A673 (cell line): ENCODE measurements at regions not wholly inside any gene's neighbourhood (a gene's known extent, or its start where the extent isn't known, plus 50 kb on each side); places are given as distances from the start of the nearest gene placed in this dataset.

Experiments used
- BruUV-seq: library from RNA; stranded (reverse); fragments of 400-500 nt; replicated peaks from 2 replicates; lab custom pipeline; 2021; lab: Mats Ljungman, UMichigan
- CTCF ChIA-PET: fragments of 300-600 bp; sonication (Branson Sonifier 250); formaldehyde crosslinking; loops from one replicate; lab custom pipeline; 2022; ENCODE audit warnings: antibody characterized with exemption; lab: Charles Lee
- POLR2A ChIA-PET: fragments of 300-600 bp; sonication (Branson Sonifier 250); formaldehyde crosslinking; loops from one replicate; lab custom pipeline; 2022; ENCODE audit warnings: antibody characterized with exemption; ENCODE audit not compliant: low non-redundant PET; lab: Charles Lee
- DNase-seq: peaks from one replicate; pipeline ENCODE4 v3.0.0-alpha.2; 2015; ENCODE audit warnings: low spot score
- H3K27ac ChIP-seq: fragments of 200-600 bp; sonication (generic); 2 replicates; pipeline ENCODE4 v1.5.1; 2016; ENCODE audit warnings: mixed run types, low read depth, mild to moderate bottlenecking, mixed read lengths, antibody characterized with exemption, low read length; ENCODE audit not compliant: poor library complexity, severe bottlenecking
- H3K27me3 ChIP-seq: fragments of 200-600 bp; sonication (generic); replicated peaks from 2 replicates; pipeline ENCODE4 v1.6.1; 2017; ENCODE audit warnings: mixed run types, low read depth, mild to moderate bottlenecking, mixed read lengths, antibody characterized with exemption, low read length; ENCODE audit not compliant: insufficient read depth, poor library complexity
- H3K36me3 ChIP-seq: fragments of 200-600 bp; sonication (generic); 2 replicates; pipeline ENCODE4 v1.6.1; 2016; ENCODE audit warnings: mixed run types, mild to moderate bottlenecking, mixed read lengths, antibody characterized with exemption, low read length; ENCODE audit not compliant: insufficient read depth, poor library complexity, severe bottlenecking
- H3K4me1 ChIP-seq: fragments of 200-600 bp; sonication (generic); 2 replicates; pipeline ENCODE4 v1.6.1; 2017; ENCODE audit warnings: mixed run types, mild to moderate bottlenecking, mixed read lengths, antibody characterized with exemption, low read length; ENCODE audit not compliant: insufficient read depth, poor library complexity, severe bottlenecking
- H3K4me3 ChIP-seq: fragments of 200-600 bp; sonication (generic); 2 replicates; pipeline ENCODE4 v1.5.1; 2016; ENCODE audit warnings: low read depth, mixed run types, mild to moderate bottlenecking, mixed read lengths, low read length; ENCODE audit not compliant: poor library complexity, severe bottlenecking
- H3K9me3 ChIP-seq: fragments of 200-600 bp; sonication (generic); 2 replicates; pipeline ENCODE4 v1.6.1; 2016; ENCODE audit warnings: mixed run types, low read depth, mild to moderate bottlenecking, mixed read lengths, antibody characterized with exemption, low read length; ENCODE audit not compliant: poor library complexity, severe bottlenecking
- EZH2 ChIP-seq: fragments of 200-600 bp; sonication (generic); IDR thresholded peaks from 2 replicates; pipeline ENCODE4 v1.6.1; 2017; ENCODE audit warnings: borderline replicate concordance, low read depth, mild to moderate bottlenecking, mixed read lengths, antibody characterized with exemption, low read length; ENCODE audit not compliant: poor library complexity, severe bottlenecking
- intact Hi-C: fragments of 100-400 bp; cut with micrococcal nuclease; formaldehyde crosslinking; loops from one replicate; pipeline ENCODE4 v1.10.0; 2022; ENCODE audit not compliant: unreplicated experiment
- TF ChIP-seq, protein P1 (sequence below): fragments of 300-800, 200-600 bp; sonication (generic); conservative IDR thresholded peaks from 2 replicates; pipeline ENCODE4 v1.5.1; 2017; ENCODE audit warnings: low read depth, mild to moderate bottlenecking, antibody characterized with exemption, low read length, moderate library complexity, mixed read lengths

DNA sequence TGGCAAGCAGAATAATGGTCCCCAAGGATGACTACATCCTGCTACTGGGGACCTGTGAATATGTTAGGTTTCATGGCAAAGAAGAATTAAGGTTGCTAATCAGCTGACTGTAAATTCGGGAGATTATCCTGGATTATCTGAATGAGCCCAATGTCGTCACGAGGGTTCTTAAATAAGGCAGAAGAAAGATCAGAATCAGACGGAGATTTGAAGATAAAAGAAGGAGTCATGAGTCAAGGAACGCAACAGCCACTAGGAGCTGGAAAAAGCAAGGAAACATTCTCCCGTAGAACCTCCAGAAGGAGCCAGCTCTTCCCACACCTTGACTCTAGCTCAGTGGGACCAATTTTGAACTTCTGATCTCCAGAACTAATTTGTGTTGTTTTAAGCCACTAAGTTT lies 82.9 kb upstream of the APBB1IP start:
- H3K36me3 ChIP-seq: no peaks in the 10 kb centered on the region
- TF ChIP-seq, protein P1, sequence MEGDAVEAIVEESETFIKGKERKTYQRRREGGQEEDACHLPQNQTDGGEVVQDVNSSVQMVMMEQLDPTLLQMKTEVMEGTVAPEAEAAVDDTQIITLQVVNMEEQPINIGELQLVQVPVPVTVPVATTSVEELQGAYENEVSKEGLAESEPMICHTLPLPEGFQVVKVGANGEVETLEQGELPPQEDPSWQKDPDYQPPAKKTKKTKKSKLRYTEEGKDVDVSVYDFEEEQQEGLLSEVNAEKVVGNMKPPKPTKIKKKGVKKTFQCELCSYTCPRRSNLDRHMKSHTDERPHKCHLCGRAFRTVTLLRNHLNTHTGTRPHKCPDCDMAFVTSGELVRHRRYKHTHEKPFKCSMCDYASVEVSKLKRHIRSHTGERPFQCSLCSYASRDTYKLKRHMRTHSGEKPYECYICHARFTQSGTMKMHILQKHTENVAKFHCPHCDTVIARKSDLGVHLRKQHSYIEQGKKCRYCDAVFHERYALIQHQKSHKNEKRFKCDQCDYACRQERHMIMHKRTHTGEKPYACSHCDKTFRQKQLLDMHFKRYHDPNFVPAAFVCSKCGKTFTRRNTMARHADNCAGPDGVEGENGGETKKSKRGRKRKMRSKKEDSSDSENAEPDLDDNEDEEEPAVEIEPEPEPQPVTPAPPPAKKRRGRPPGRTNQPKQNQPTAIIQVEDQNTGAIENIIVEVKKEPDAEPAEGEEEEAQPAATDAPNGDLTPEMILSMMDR: no peak
- TF ChIP-seq EZH2: no peak
- no peaks in the 10 kb centered on the region for H3K4me1 ChIP-seq
- no peak overlapping the region for H3K27ac ChIP-seq
- ChIA-PET POLR2A (no interaction called here), CTCF (no interaction called here)
- no peak overlapping the region for H3K4me3 ChIP-seq
- no peaks in the 10 kb centered on the region for H3K9me3 ChIP-seq
- H3K27me3 ChIP-seq: peaks cover 52% of the 10 kb centered on the region
- no TSS peak for BruUV-seq
- DNase-seq: no peak
- intact Hi-C loops: no loop called here

DNA sequence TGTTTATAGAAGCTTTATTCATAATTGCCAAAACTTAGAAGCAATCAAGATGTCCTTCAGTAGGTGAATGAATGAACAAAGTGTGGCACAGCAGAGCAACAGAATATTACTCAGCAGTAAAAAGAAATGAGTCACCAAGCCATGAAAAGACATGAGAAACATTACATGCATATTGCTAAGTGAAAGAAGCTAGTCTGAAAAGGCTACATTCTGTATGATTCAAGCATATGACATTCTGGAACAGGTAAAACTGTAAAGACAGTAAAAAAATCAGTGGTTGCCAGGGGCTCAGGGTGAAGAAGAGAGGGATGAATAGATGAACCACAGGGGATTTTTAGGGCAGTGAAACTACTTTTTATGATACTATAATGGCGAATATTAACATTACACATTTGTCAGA lies 80.9 kb upstream of the APBB1IP start:
- intact Hi-C loops: no loop called here
- Histone ChIP-seq H3K4me1 (no peaks in the 10 kb centered on the region), H3K4me3 (no peak overlapping the region), H3K9me3 (no peaks in the 10 kb centered on the region), H3K27me3 (peaks cover 58% of the 10 kb centered on the region), H3K36me3 (no peaks in the 10 kb centered on the region), H3K27ac (no peak overlapping the region)
- POLR2A ChIA-PET: no interaction called here
- CTCF ChIA-PET: no interaction called here
- DNase-seq: no peak
- no peak for TF ChIP-seq EZH2
- TF ChIP-seq, protein P1: no peak
- BruUV-seq: no TSS peak

DNA sequence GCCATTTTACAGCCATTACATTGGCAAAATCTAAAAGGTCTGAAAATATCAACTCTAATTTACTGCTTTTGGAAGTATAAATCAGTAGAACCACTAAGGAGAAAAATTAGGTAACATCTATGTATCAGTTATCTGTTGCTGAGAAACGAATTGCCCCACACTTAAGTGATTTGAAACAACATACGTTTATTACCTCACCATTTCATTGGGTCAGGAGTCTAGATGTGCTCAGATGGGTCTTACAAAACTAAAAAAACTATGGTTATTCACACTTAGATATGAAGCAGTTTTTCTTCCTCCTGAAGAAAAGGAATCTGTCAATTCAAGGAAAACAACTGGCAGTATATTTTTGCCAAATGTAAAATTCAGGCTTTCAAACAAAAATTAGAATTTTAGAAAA lies 80.1 kb upstream of the APBB1IP start:
- no TSS peak for BruUV-seq
- no peak for DNase-seq
- no peaks in the 10 kb centered on the region for H3K4me1 ChIP-seq
- POLR2A ChIA-PET: no interaction called here
- intact Hi-C loops: no loop called here
- H3K9me3 ChIP-seq: no peaks in the 10 kb centered on the region
- H3K27me3 ChIP-seq: peaks cover 52% of the 10 kb centered on the region
- TF ChIP-seq EZH2: no peak
- H3K27ac ChIP-seq: no peak overlapping the region
- H3K4me3 ChIP-seq: no peak overlapping the region
- no peaks in the 10 kb centered on the region for H3K36me3 ChIP-seq
- CTCF ChIA-PET: no interaction called here

DNA sequence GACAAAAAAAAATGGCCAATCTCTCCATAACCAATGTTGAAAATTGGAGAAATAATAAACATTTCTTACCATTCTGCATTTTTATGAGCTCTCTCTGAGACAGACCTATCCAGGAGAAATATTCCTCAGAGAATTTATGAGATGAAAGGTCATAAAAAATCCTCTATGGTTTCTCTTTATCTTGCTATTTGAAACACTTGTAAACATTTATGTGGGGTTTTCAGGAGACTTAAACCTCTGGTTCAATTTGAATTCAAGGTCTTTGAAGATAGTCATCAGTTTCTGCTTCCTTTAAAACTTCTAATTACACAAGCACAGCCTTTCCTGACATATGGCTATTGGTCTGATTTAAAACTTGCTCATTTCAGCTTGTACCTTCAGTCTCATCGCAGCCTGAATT lies 78.5 kb upstream of the APBB1IP start:
- H3K27me3 ChIP-seq: peaks cover 36% of the 10 kb centered on the region
- ChIA-PET POLR2A (no interaction called here), CTCF (no interaction called here)
- H3K9me3 ChIP-seq: no peaks in the 10 kb centered on the region
- TF ChIP-seq, protein P1: no peak
- TF ChIP-seq EZH2: no peak
- no peak overlapping the region for H3K27ac ChIP-seq
- intact Hi-C loops: no loop called here
- no peaks in the 10 kb centered on the region for H3K4me1 ChIP-seq
- no peak overlapping the region for H3K4me3 ChIP-seq
- BruUV-seq: no TSS peak
- no peaks in the 10 kb centered on the region for H3K36me3 ChIP-seq
- no peak for DNase-seq
